Fibroblast of lung (primary cell): ENCODE measurements at regions not wholly inside any gene's neighbourhood (a gene's known extent, or its start where the extent isn't known, plus 50 kb on each side); places are given as distances from the start of the nearest gene placed in this dataset.

Source experiments
- DNase-seq, 2 donors: peaks; one replicate each; pipeline versions ENCODE4 v3.0.0 to v3.0.0-alpha.2; 2010; ENCODE audit warnings: low read depth in 2 of 2
- H2AFZ ChIP-seq: 2 replicates; pipeline ENCODE4 v1.5.1; 2012; ENCODE audit warnings: low read length, control low read depth, inconsistent platforms
- H3K27ac ChIP-seq: 2 replicates; pipeline ENCODE4 v1.5.1; 2011; ENCODE audit warnings: low read length, control low read depth; ENCODE audit not compliant: insufficient read depth
- H3K27me3 ChIP-seq: 2 replicates; pipeline ENCODE4 v1.5.1; 2011; ENCODE audit warnings: mild to moderate bottlenecking, low read length; ENCODE audit not compliant: control insufficient read depth, insufficient read depth
- H3K36me3 ChIP-seq: 2 replicates; pipeline ENCODE4 v1.5.1; 2011; ENCODE audit warnings: low read length; ENCODE audit not compliant: control insufficient read depth, insufficient read depth
- H3K4me1 ChIP-seq: 2 replicates; pipeline ENCODE4 v1.5.1; 2011; ENCODE audit warnings: low read length; ENCODE audit not compliant: control insufficient read depth, insufficient read depth; ENCODE audit errors: extremely low read depth
- H3K4me2 ChIP-seq: 2 replicates; pipeline ENCODE4 v1.5.1; 2011; ENCODE audit warnings: low read length, control low read depth; ENCODE audit not compliant: insufficient read depth; ENCODE audit errors: extremely low read depth
- H3K4me3 ChIP-seq, 4 experiments: fragments of 200-600 bp in 1 of 4; sonication (generic) in 1 of 4; replicated peaks in 1 of 4; 2 replicates each; pipeline ENCODE4 v1.5.1; 2011 to 2016; ENCODE audit warnings: low read length in 4 of 4, low read depth in 3 of 4, mild to moderate bottlenecking in 3 of 4, control low read depth in 2 of 4, inconsistent platforms in 1 of 4, mixed read lengths in 1 of 4; ENCODE audit not compliant: insufficient read depth in 1 of 4; ENCODE audit errors: control extremely low read depth in 1 of 4
- H3K79me2 ChIP-seq: 2 replicates; pipeline ENCODE4 v1.5.1; 2012; ENCODE audit warnings: mild to moderate bottlenecking, low read length, inconsistent platforms; ENCODE audit not compliant: control insufficient read depth, insufficient read depth
- H3K9ac ChIP-seq: 2 replicates; pipeline ENCODE4 v1.5.1; 2011; ENCODE audit warnings: mild to moderate bottlenecking, low read length, control low read depth; ENCODE audit not compliant: insufficient read depth
- H3K9me3 ChIP-seq: 2 replicates; pipeline ENCODE4 v1.5.1; 2012; ENCODE audit warnings: low read depth, low read length; ENCODE audit not compliant: control insufficient read depth, insufficient read depth
- H4K20me1 ChIP-seq: 2 replicates; pipeline ENCODE4 v1.5.1; 2011; ENCODE audit warnings: low read length; ENCODE audit not compliant: control insufficient read depth, insufficient read depth; ENCODE audit errors: extremely low read depth
- CTCF ChIP-seq, 2 donors: IDR thresholded peaks in 1 of 2; conservative IDR thresholded peaks in 1 of 2; 1 replicate in 1 of 2; 2 replicates in 1 of 2; pipeline ENCODE4 v1.5.1; 2011 to 2012; ENCODE audit warnings: low read length in 2 of 2, control low read depth in 1 of 2, inconsistent platforms in 1 of 2, low read depth in 1 of 2, mild to moderate bottlenecking in 1 of 2
- EZH2 ChIP-seq: IDR thresholded peaks from 2 replicates; pipeline ENCODE4 v1.5.1; 2012; ENCODE audit warnings: low read length, control low read depth, mild to moderate bottlenecking; ENCODE audit errors: missing control alignments

GRCh38 chr17:83160443-83161297 lies 81.3 kb downstream of the METRNL start:
- TF ChIP-seq CTCF (conservative IDR thresholded peaks at IDR 0.05 in 1 of 2, IDR thresholded peaks at IDR 0.05 in 1 of 2; ENCODE audit: low read depth in 1 of 2, low read length in 2 of 2) (no peak), EZH2 (no peak)
- Histone ChIP-seq H3K4me1 (peaks cover 10% of the 10 kb centered on the region), H3K36me3 (no peaks in the 10 kb centered on the region), H3K9ac (no peak overlapping the region), H3K79me2 (no peaks in the 10 kb centered on the region), H3K9me3 (no peaks in the 10 kb centered on the region), H2AFZ (no peak overlapping the region), H3K4me2 (no peak overlapping the region), H3K27me3 (peaks cover 6% of the 10 kb centered on the region), H3K4me3 (no peak overlapping the region), H4K20me1 (no peaks in the 10 kb centered on the region), H3K27ac (no peak overlapping the region)
- no peak for DNase-seq

- Histone ChIP-seq H3K27ac (no peak overlapping the region), H3K4me2 (peak overlapping the region; percentile 78), H2AFZ (no peak overlapping the region), H3K79me2 (no peaks in the 10 kb centered on the region), H3K4me3 (no peak overlapping the region), H3K9ac (no peak overlapping the region), H3K9me3 (no peaks in the 10 kb centered on the region), H3K27me3 (peaks cover 6% of the 10 kb centered on the region), H3K4me1 (peaks cover 8% of the 10 kb centered on the region), H4K20me1 (no peaks in the 10 kb centered on the region), H3K36me3 (no peaks in the 10 kb centered on the region)
- peak; percentile 57 to 92 for DNase-seq
- TF ChIP-seq CTCF (conservative IDR thresholded peaks at IDR 0.05 in 1 of 2, IDR thresholded peaks at IDR 0.05 in 1 of 2; ENCODE audit: low read depth in 1 of 2, low read length in 2 of 2) (no peak), EZH2 (no peak)
Observed at GRCh38 chr17:83161298-83162034, 82.1 kb downstream of the METRNL start.

- no peaks in the 10 kb centered on the region for H3K9me3 ChIP-seq
- H3K4me1 ChIP-seq, result peaks cover 8% of the 10 kb centered on the region
- no peak overlapping the region for H3K4me3 ChIP-seq
- TF ChIP-seq EZH2 (no peak), CTCF (conservative IDR thresholded peaks at IDR 0.05 in 1 of 2, IDR thresholded peaks at IDR 0.05 in 1 of 2; ENCODE audit: low read depth in 1 of 2, low read length in 2 of 2) (no peak)
- no peaks in the 10 kb centered on the region for H3K36me3 ChIP-seq
- peak overlapping the region; percentile 78 for H3K4me2 ChIP-seq
- H4K20me1 ChIP-seq, result no peaks in the 10 kb centered on the region
- no peaks in the 10 kb centered on the region for H3K79me2 ChIP-seq
- no peak overlapping the region for H2AFZ ChIP-seq
- no peak for DNase-seq
- H3K9ac ChIP-seq, result no peak overlapping the region
- peaks cover 6% of the 10 kb centered on the region for H3K27me3 ChIP-seq
- no peak overlapping the region for H3K27ac ChIP-seq
Observed at GRCh38 chr17:83162035-83162745, 82.8 kb downstream of the METRNL start.
